SH-SY5Y (cell line): ENCODE measurements at regions not wholly inside any gene's neighbourhood (a gene's known extent, or its start where the extent isn't known, plus 50 kb on each side); places are given as distances from the start of the nearest gene placed in this dataset.

ENCODE experiments used
- GATA2 ChIP-seq: IDR thresholded peaks from 2 replicates; pipeline ENCODE4 v1.6.1; 2011; ENCODE audit warnings: mild to moderate bottlenecking, low read depth, low read length
- GATA3 ChIP-seq: IDR thresholded peaks from 2 replicates; pipeline ENCODE4 v1.6.1; 2011; ENCODE audit warnings: low read depth, mild to moderate bottlenecking, low read length, moderate library complexity

DNA sequence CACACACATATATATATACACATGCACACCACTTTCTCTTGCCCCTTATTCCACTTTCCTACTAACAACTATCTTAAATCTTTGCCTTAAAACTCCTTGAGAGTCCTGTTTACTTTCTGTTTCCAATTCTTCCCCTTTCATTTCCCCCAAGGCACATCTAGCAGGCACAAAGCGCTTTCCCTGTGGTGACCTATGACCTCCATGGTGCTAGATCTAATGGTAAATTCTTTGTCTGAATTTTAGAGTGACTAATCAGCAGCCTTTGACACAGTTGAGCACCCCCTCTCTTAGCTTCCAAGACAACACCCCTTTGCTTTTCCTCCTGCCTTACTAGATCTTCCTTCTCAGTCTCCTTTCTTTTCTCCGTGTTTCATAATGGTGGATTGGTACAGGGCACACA lies 236.4 kb upstream of the TTC29 start:
- TF ChIP-seq GATA2 = no peak
- TF ChIP-seq GATA3 = no peak
